Kidney (tissue), 13 donors: ENCODE measurements at regions not wholly inside any gene's neighbourhood (a gene's known extent, or its start where the extent isn't known, plus 50 kb on each side); places are given as distances from the start of the nearest gene placed in this dataset.

Experiments
- DNase-seq, 5 donors: peaks; one replicate each; pipeline ENCODE4 v3.0.0-alpha.2; 2013 to 2020
- FAIRE-seq: peaks from 2 replicates; lab custom pipeline; 2012; peaks lifted over from hg19 to GRCh38; lab: Jason Lieb, UNC
- H3K27ac ChIP-seq, 2 donors: one replicate each; pipeline ENCODE4 v1.7.0; 2013; ENCODE audit warnings: low read depth in 2 of 2, low read length in 2 of 2, inconsistent platforms in 1 of 2
- H3K27me3 ChIP-seq: one replicate; pipeline ENCODE4 v1.7.1; 2013; ENCODE audit warnings: low read length, inconsistent platforms; ENCODE audit not compliant: control insufficient read depth, insufficient read depth
- H3K36me3 ChIP-seq, 3 donors: one replicate each; pipeline versions ENCODE4 v1.7.0 to v1.7.1; 2013; ENCODE audit warnings: low read length in 3 of 3, control low read depth in 1 of 3, inconsistent platforms in 1 of 3; ENCODE audit not compliant: insufficient read depth in 3 of 3, control insufficient read depth in 2 of 3
- H3K4me1 ChIP-seq, 3 donors: one replicate each; pipeline versions ENCODE4 v1.7.0 to v1.7.1; 2013; ENCODE audit warnings: low read length in 3 of 3, inconsistent platforms in 1 of 3, low read depth in 1 of 3; ENCODE audit not compliant: control insufficient read depth in 2 of 3, insufficient read depth in 2 of 3
- H3K4me3 ChIP-seq, 3 donors: one replicate each; pipeline versions ENCODE4 v1.7.0 to v1.8.1; 2013; ENCODE audit warnings: low read length in 3 of 3, control low read depth in 1 of 3, inconsistent platforms in 1 of 3
- H3K9ac ChIP-seq, 3 donors: one replicate each; pipeline versions ENCODE4 v1.7.0 to v1.7.1; 2013; ENCODE audit warnings: low read length in 3 of 3, control low read depth in 1 of 3, inconsistent platforms in 1 of 3
- H3K9me3 ChIP-seq, 3 donors: one replicate each; pipeline versions ENCODE4 v1.7.0 to v1.7.1; 2013; ENCODE audit warnings: low read length in 3 of 3, control low read depth in 1 of 3, inconsistent platforms in 1 of 3; ENCODE audit not compliant: control insufficient read depth in 2 of 3, insufficient read depth in 1 of 3
- intact Hi-C: fragments of 100-400 bp; cut with DNase I; formaldehyde crosslinking; loops from one replicate; pipeline ENCODE4 v1.11.1; 2022
- TF ChIP-seq, protein P1 (sequence below): IDR thresholded peaks from 3 replicates; pipeline ENCODE4 v1.5.1; 2012; ENCODE audit warnings: mild to moderate bottlenecking, moderate library complexity, borderline replicate concordance; ENCODE audit not compliant: insufficient read depth; ENCODE audit errors: extremely low read depth
- donor health status: control.
- donor health status: control.
- donor health status: control.
- donor health status: control.
- donor health status: control.
- donor health status: DM: yes; HTN: yes; CAD: no.
- donor health status: Normal renal cell carcinoma (clear cell type).

- no peak overlapping the region for H3K9ac ChIP-seq
- H3K9me3 ChIP-seq: no peaks in the 10 kb centered on the region
- TF ChIP-seq, protein P1, sequence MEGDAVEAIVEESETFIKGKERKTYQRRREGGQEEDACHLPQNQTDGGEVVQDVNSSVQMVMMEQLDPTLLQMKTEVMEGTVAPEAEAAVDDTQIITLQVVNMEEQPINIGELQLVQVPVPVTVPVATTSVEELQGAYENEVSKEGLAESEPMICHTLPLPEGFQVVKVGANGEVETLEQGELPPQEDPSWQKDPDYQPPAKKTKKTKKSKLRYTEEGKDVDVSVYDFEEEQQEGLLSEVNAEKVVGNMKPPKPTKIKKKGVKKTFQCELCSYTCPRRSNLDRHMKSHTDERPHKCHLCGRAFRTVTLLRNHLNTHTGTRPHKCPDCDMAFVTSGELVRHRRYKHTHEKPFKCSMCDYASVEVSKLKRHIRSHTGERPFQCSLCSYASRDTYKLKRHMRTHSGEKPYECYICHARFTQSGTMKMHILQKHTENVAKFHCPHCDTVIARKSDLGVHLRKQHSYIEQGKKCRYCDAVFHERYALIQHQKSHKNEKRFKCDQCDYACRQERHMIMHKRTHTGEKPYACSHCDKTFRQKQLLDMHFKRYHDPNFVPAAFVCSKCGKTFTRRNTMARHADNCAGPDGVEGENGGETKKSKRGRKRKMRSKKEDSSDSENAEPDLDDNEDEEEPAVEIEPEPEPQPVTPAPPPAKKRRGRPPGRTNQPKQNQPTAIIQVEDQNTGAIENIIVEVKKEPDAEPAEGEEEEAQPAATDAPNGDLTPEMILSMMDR: no peak
- no peak overlapping the region for H3K4me3 ChIP-seq
- DNase-seq (no peak), FAIRE-seq (no peak)
- intact Hi-C loops: no loop called here
- peaks cover 0 to 6% (median 2%) of the 10 kb centered on the region in 3 donors for H3K4me1 ChIP-seq
- H3K36me3 ChIP-seq: no peaks in the 10 kb centered on the region
- H3K27ac ChIP-seq: no peak overlapping the region
- H3K27me3 ChIP-seq: no peaks in the 10 kb centered on the region
Measured at GRCh38 chr1:58928514-58928913, 144.7 kb upstream of the JUN start.

DNA sequence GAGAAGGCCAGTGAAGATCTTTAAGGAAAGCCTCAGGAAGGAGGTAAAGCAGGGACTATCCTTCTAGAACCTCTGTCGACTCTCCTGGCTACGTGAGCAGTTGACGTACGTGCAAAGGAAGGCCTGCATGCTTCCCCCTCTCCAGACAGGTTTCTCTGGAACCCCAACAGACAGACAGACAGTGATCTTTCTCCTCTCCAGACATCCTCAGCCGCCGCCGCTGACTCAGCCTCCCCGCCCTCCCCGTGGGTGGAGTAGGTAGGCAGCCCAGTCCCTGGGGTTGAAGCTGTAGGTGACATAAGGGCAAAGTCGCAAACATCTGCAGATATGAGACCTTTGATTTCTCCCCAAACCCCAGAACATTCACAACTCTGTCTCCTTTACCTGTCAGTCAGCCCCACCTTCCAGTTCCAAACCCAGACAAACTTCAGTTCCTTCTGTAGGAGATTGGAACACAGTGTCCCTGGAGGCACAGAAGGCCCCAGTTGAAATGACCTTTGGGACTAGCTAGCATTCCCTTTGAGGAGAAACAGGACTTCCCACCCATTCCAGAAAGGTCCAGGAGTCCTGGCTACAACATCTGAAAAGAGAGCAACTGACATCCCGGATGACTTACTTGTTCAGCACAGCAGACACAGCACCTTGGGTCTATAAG is 146.0 kb upstream of the JUN start:
- DNase-seq: no peak
- H3K27ac ChIP-seq: no peak overlapping the region
- FAIRE-seq: no peak
- peaks cover 0 to 6% (median 2%) of the 10 kb centered on the region in 3 donors for H3K4me1 ChIP-seq
- TF ChIP-seq, protein P1: no peak
- no peaks in the 10 kb centered on the region for H3K27me3 ChIP-seq
- no peak overlapping the region for H3K9ac ChIP-seq
- no peaks in the 10 kb centered on the region for H3K36me3 ChIP-seq
- no peaks in the 10 kb centered on the region for H3K9me3 ChIP-seq
- no peak overlapping the region for H3K4me3 ChIP-seq
- intact Hi-C loops: no loop called here

DNA sequence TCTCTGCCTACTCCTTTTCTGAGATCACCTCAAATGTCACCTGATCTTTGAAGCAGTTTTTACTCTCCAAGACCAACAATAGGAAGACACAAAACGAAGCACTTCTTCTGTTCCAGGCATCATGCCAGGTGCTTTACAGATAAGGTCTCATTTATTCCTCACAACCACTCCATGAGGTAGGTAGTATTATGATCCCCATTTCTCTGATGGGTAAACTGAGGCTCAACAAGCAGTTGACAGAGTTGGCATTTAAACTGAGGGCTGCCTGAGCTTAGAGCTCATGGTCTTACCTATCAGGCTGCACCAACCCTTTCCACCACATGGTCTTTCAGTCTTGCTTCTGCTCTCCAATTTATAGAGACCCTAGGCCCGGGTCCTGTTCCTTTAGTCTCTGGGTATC is 147.2 kb upstream of the JUN start:
- H3K27ac ChIP-seq: no peak overlapping the region
- H3K9ac ChIP-seq: no peak overlapping the region
- intact Hi-C loops: no loop called here
- peaks cover 0 to 6% (median 2%) of the 10 kb centered on the region in 3 donors for H3K4me1 ChIP-seq
- DNase-seq (no peak), FAIRE-seq (no peak)
- TF ChIP-seq, protein P1: no peak
- no peaks in the 10 kb centered on the region for H3K9me3 ChIP-seq
- no peaks in the 10 kb centered on the region for H3K27me3 ChIP-seq
- H3K4me3 ChIP-seq: no peak overlapping the region
- no peaks in the 10 kb centered on the region for H3K36me3 ChIP-seq

DNA sequence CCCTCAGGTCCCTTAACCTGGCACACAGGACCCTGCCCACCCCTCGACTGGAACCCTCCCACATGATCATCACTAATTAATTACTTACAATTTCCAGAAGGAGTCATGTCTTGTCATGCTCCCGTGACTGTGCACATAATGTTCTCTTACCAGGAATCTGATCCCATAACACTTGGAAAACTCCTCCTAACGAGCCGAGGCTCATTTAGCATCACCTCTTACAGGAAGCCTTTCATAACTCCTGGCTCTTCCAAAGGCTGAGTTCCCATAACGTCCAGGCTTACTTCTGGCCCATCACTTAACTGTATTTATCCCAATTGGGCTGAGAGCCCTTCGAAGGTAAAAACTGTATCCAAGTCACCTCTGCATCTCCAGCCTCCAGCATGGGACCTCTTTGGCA is 147.9 kb upstream of the JUN start:
- H3K27ac ChIP-seq: no peak overlapping the region
- TF ChIP-seq, protein P1: no peak
- H3K4me1 ChIP-seq: peaks cover 0 to 6% (median 2%) of the 10 kb centered on the region in 3 donors
- H3K9me3 ChIP-seq: no peaks in the 10 kb centered on the region
- H3K9ac ChIP-seq: peak overlapping the region in 1 of 3 donors; percentile 7
- no peaks in the 10 kb centered on the region for H3K36me3 ChIP-seq
- DNase-seq (no peak), FAIRE-seq (no peak)
- H3K27me3 ChIP-seq: no peaks in the 10 kb centered on the region
- intact Hi-C loops: no loop called here
- no peak overlapping the region for H3K4me3 ChIP-seq
